Transverse colon (tissue), 3 donors: ENCODE measurements at regions not wholly inside any gene's neighbourhood (a gene's known extent, or its start where the extent isn't known, plus 50 kb on each side); places are given as distances from the start of the nearest gene placed in this dataset.

Experiments
- CTCF ChIP-seq, 5 experiments: fragments of 200-600 bp in 3 of 5; fragments of 450-650 bp in 2 of 5; sonication (generic) in 3 of 5; IDR thresholded peaks; 1 replicate in 2 of 5; 2 replicates in 3 of 5; pipeline ENCODE4 v1.5.1; 2016 to 2017; ENCODE audit warnings: antibody characterized with exemption in 5 of 5, inconsistent platforms in 3 of 5, mild to moderate bottlenecking in 2 of 5, moderate library complexity in 1 of 5
- EP300 ChIP-seq: sonication (generic); formaldehyde crosslinking; IDR thresholded peaks from one replicate; pipeline ENCODE4 v1.6.1; 2017; ENCODE audit warnings: antibody characterized with exemption, low read depth
- POLR2A ChIP-seq: fragments of 450-650 bp; IDR thresholded peaks from one replicate; pipeline ENCODE4 v1.6.1; 2016; ENCODE audit warnings: antibody characterized with exemption, mild to moderate bottlenecking, moderate library complexity

- TF ChIP-seq CTCF (IDR thresholded peaks at IDR 0.05) (no peak), EP300 (no peak), POLR2A (no peak)
Observed at GRCh38 chr11:13140028-13140870, 131.1 kb downstream of the RASSF10 start.
